Endodermal cell (in vitro differentiated cells): ENCODE measurements at regions not wholly inside any gene's neighbourhood (a gene's known extent, or its start where the extent isn't known, plus 50 kb on each side); places are given as distances from the start of the nearest gene placed in this dataset.
A peak's percentile ranks its signal among the peaks of the same experiment; 100 is the strongest.

Experiments used
- DNase-seq: peaks from one replicate; pipeline ENCODE4 v3.0.0-alpha.2; 2017
- H3K27ac ChIP-seq: 2 replicates; pipeline ENCODE4 v1.5.1; 2013; ENCODE audit warnings: mild to moderate bottlenecking, low read depth, low read length, moderate library complexity
- H3K27me3 ChIP-seq: 2 replicates; pipeline ENCODE4 v1.6.1; 2013; ENCODE audit warnings: mild to moderate bottlenecking, low read length, moderate library complexity; ENCODE audit not compliant: insufficient read depth, control insufficient read depth, poor library complexity, severe bottlenecking
- H3K36me3 ChIP-seq: 2 replicates; pipeline ENCODE4 v1.7.0; 2013; ENCODE audit warnings: mild to moderate bottlenecking, low read length, moderate library complexity; ENCODE audit not compliant: control insufficient read depth, insufficient read depth
- H3K4me1 ChIP-seq: one replicate; pipeline ENCODE4 v1.7.0; 2013; ENCODE audit warnings: low read length; ENCODE audit not compliant: control insufficient read depth, insufficient read depth
- H3K4me3 ChIP-seq: 2 replicates; pipeline ENCODE4 v1.5.1; 2013; ENCODE audit warnings: mild to moderate bottlenecking, low read length, moderate library complexity
- H3K9ac ChIP-seq: 2 replicates; pipeline ENCODE4 v1.6.1; 2013; ENCODE audit warnings: mild to moderate bottlenecking, low read length, moderate library complexity; ENCODE audit not compliant: poor library complexity, severe bottlenecking; ENCODE audit errors: extremely low read depth
- H3K9me3 ChIP-seq: 2 replicates; pipeline ENCODE4 v1.6.1; 2013; ENCODE audit warnings: mild to moderate bottlenecking, low read length, moderate library complexity; ENCODE audit not compliant: control insufficient read depth
- H3K27ac Mint-ChIP-seq: 2 replicates; pipeline ENCODE4 v1.8.0; 2020; ENCODE audit warnings: mixed read lengths
- H3K27me3 Mint-ChIP-seq: 2 replicates; pipeline ENCODE4 v1.8.0; 2021; ENCODE audit warnings: mild to moderate bottlenecking, mixed read lengths; ENCODE audit not compliant: insufficient read depth
- H3K36me3 Mint-ChIP-seq: 2 replicates; pipeline ENCODE4 v1.8.0; 2020; ENCODE audit warnings: low read depth, mixed read lengths
- H3K4me1 Mint-ChIP-seq: 2 replicates; pipeline ENCODE4 v1.8.0; 2020; ENCODE audit warnings: mixed read lengths
- H3K4me3 Mint-ChIP-seq: 2 replicates; pipeline ENCODE4 v1.8.0; 2020; ENCODE audit warnings: mild to moderate bottlenecking, moderate library complexity, mixed read lengths
- H3K9me3 Mint-ChIP-seq: 2 replicates; pipeline ENCODE4 v1.8.0; 2020; ENCODE audit warnings: mild to moderate bottlenecking, mixed read lengths
- CTCF ChIP-seq: fragments of 200-600 bp; sonication (generic); conservative IDR thresholded peaks from 2 replicates; pipeline ENCODE4 v1.5.0; 2021; ENCODE audit warnings: antibody characterized with exemption, mild to moderate bottlenecking
- WGBS, 2 experiments: methylation state at CpG; one replicate each; pipeline versions ENCODE4 v1.1.5 to v1.1.7; 2013; ENCODE audit warnings: missing lambda C conversion rate in 2 of 2, mixed read lengths in 1 of 2; ENCODE audit not compliant: insufficient coverage in 1 of 2, insufficient read length in 1 of 2; 5-methylcytosine and 5-hydroxymethylcytosine counted together

GRCh38 chr14:85426068-85426935 lies 103.6 kb upstream of the FLRT2 start:
- Mint-ChIP-seq H3K9me3 (peaks cover 7% of the 10 kb centered on the region), H3K4me1 (no peaks in the 10 kb centered on the region), H3K27me3 (no peaks in the 10 kb centered on the region), H3K27ac (no peak overlapping the region), H3K4me3 (no peak overlapping the region), H3K36me3 (peaks cover 3% of the 10 kb centered on the region)
- no peak overlapping the region for H3K9ac ChIP-seq
- no peak for TF ChIP-seq CTCF
- H3K4me3 ChIP-seq: no peak overlapping the region
- 89 to 94% methylated on average over 4 of the region's 4 CpGs for WGBS, 2 experiments
- no peaks in the 10 kb centered on the region for H3K36me3 ChIP-seq
- no peak overlapping the region for H3K27ac ChIP-seq
- H3K4me1 ChIP-seq: no peaks in the 10 kb centered on the region
- DNase-seq: no peak
- H3K27me3 ChIP-seq: no peaks in the 10 kb centered on the region
- H3K9me3 ChIP-seq: peaks cover 9% of the 10 kb centered on the region

- WGBS, 2 experiments: 94% methylated on average over 2 of the region's 2 CpGs; no CpG with 5 or more reads in 1 of the 2 experiments
- Mint-ChIP-seq H3K4me3 (no peak overlapping the region), H3K36me3 (peaks cover 3% of the 10 kb centered on the region), H3K9me3 (peaks cover 12% of the 10 kb centered on the region), H3K27me3 (no peaks in the 10 kb centered on the region), H3K4me1 (peaks cover under 1% of the 10 kb centered on the region), H3K27ac (no peak overlapping the region)
- no peaks in the 10 kb centered on the region for H3K36me3 ChIP-seq
- peaks cover 9% of the 10 kb centered on the region for H3K9me3 ChIP-seq
- no peak for TF ChIP-seq CTCF
- no peaks in the 10 kb centered on the region for H3K27me3 ChIP-seq
- no peak overlapping the region for H3K4me3 ChIP-seq
- no peak overlapping the region for H3K9ac ChIP-seq
- peaks cover under 1% of the 10 kb centered on the region for H3K4me1 ChIP-seq
- H3K27ac ChIP-seq: no peak overlapping the region
- DNase-seq: no peak
These were observed 101.0 kb upstream of the FLRT2 start for GRCh38 chr14:85428926-85429325.

- Histone ChIP-seq H3K27ac (no peak overlapping the region), H3K36me3 (no peaks in the 10 kb centered on the region), H3K9ac (peak overlapping the region; percentile 9), H3K9me3 (peaks cover 8% of the 10 kb centered on the region), H3K4me1 (peaks cover 11% of the 10 kb centered on the region), H3K27me3 (no peaks in the 10 kb centered on the region), H3K4me3 (no peak overlapping the region)
- H3K36me3 Mint-ChIP-seq: no peaks in the 10 kb centered on the region
- peak overlapping the region; percentile 19 for H3K27ac Mint-ChIP-seq
- no peaks in the 10 kb centered on the region for H3K27me3 Mint-ChIP-seq
- no peak overlapping the region for H3K4me3 Mint-ChIP-seq
- H3K4me1 Mint-ChIP-seq: peaks cover 21% of the 10 kb centered on the region
- 96 to 100% methylated on average over 1 of the region's 1 CpG for WGBS, 2 experiments
- H3K9me3 Mint-ChIP-seq: peaks cover 10% of the 10 kb centered on the region
- no peak for TF ChIP-seq CTCF
- DNase-seq: no peak
These were observed 92.8 kb upstream of the FLRT2 start for GRCh38 chr14:85437148-85437547.
